A673 (cell line): ENCODE measurements at regions not wholly inside any gene's neighbourhood (a gene's known extent, or its start where the extent isn't known, plus 50 kb on each side); places are given as distances from the start of the nearest gene placed in this dataset.

ENCODE experiments used
- BruUV-seq: library from RNA; stranded (reverse); fragments of 400-500 nt; replicated peaks from 2 replicates; lab custom pipeline; 2021; lab: Mats Ljungman, UMichigan
- CTCF ChIA-PET: fragments of 300-600 bp; sonication (Branson Sonifier 250); formaldehyde crosslinking; loops from one replicate; lab custom pipeline; 2022; ENCODE audit warnings: antibody characterized with exemption; lab: Charles Lee
- POLR2A ChIA-PET: fragments of 300-600 bp; sonication (Branson Sonifier 250); formaldehyde crosslinking; loops from one replicate; lab custom pipeline; 2022; ENCODE audit warnings: antibody characterized with exemption; ENCODE audit not compliant: low non-redundant PET; lab: Charles Lee
- DNase-seq: peaks from one replicate; pipeline ENCODE4 v3.0.0-alpha.2; 2015; ENCODE audit warnings: low spot score
- H3K27ac ChIP-seq: fragments of 200-600 bp; sonication (generic); 2 replicates; pipeline ENCODE4 v1.5.1; 2016; ENCODE audit warnings: mixed run types, low read depth, mild to moderate bottlenecking, mixed read lengths, antibody characterized with exemption, low read length; ENCODE audit not compliant: poor library complexity, severe bottlenecking
- H3K27me3 ChIP-seq: fragments of 200-600 bp; sonication (generic); replicated peaks from 2 replicates; pipeline ENCODE4 v1.6.1; 2017; ENCODE audit warnings: mixed run types, low read depth, mild to moderate bottlenecking, mixed read lengths, antibody characterized with exemption, low read length; ENCODE audit not compliant: insufficient read depth, poor library complexity
- H3K36me3 ChIP-seq: fragments of 200-600 bp; sonication (generic); 2 replicates; pipeline ENCODE4 v1.6.1; 2016; ENCODE audit warnings: mixed run types, mild to moderate bottlenecking, mixed read lengths, antibody characterized with exemption, low read length; ENCODE audit not compliant: insufficient read depth, poor library complexity, severe bottlenecking
- H3K4me1 ChIP-seq: fragments of 200-600 bp; sonication (generic); 2 replicates; pipeline ENCODE4 v1.6.1; 2017; ENCODE audit warnings: mixed run types, mild to moderate bottlenecking, mixed read lengths, antibody characterized with exemption, low read length; ENCODE audit not compliant: insufficient read depth, poor library complexity, severe bottlenecking
- H3K4me3 ChIP-seq: fragments of 200-600 bp; sonication (generic); 2 replicates; pipeline ENCODE4 v1.5.1; 2016; ENCODE audit warnings: low read depth, mixed run types, mild to moderate bottlenecking, mixed read lengths, low read length; ENCODE audit not compliant: poor library complexity, severe bottlenecking
- H3K9me3 ChIP-seq: fragments of 200-600 bp; sonication (generic); 2 replicates; pipeline ENCODE4 v1.6.1; 2016; ENCODE audit warnings: mixed run types, low read depth, mild to moderate bottlenecking, mixed read lengths, antibody characterized with exemption, low read length; ENCODE audit not compliant: poor library complexity, severe bottlenecking
- EZH2 ChIP-seq: fragments of 200-600 bp; sonication (generic); IDR thresholded peaks from 2 replicates; pipeline ENCODE4 v1.6.1; 2017; ENCODE audit warnings: borderline replicate concordance, low read depth, mild to moderate bottlenecking, mixed read lengths, antibody characterized with exemption, low read length; ENCODE audit not compliant: poor library complexity, severe bottlenecking
- intact Hi-C: fragments of 100-400 bp; cut with micrococcal nuclease; formaldehyde crosslinking; loops from one replicate; pipeline ENCODE4 v1.10.0; 2022; ENCODE audit not compliant: unreplicated experiment
- TF ChIP-seq, protein P1 (sequence below): fragments of 300-800, 200-600 bp; sonication (generic); conservative IDR thresholded peaks from 2 replicates; pipeline ENCODE4 v1.5.1; 2017; ENCODE audit warnings: low read depth, mild to moderate bottlenecking, antibody characterized with exemption, low read length, moderate library complexity, mixed read lengths

DNA sequence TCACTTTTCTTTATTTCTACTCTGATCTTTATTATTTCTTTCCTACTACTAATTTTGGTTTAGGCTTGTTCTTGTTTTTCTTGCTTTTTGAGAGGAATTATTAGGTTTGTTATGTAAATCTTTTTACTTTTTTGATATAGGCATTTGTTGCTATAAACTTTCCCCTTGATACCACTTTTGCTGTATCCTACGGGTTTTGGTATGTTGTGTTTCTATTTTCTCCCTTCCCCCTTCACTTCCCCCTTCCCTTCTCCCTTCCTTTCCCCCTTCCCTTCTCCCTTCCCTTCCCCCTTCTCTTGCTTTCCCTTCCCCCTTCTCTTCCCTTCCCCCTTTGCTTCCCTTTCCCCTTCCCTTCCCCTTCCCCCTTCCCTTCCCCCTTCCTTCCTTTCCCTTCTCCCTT, 529.6 kb downstream of the RAB38 start:
- intact Hi-C loops = no loop called here
- H3K9me3 ChIP-seq = no peaks in the 10 kb centered on the region
- no peak overlapping the region for H3K27ac ChIP-seq
- BruUV-seq = no TSS peak
- no peak for TF ChIP-seq EZH2
- TF ChIP-seq, protein P1, sequence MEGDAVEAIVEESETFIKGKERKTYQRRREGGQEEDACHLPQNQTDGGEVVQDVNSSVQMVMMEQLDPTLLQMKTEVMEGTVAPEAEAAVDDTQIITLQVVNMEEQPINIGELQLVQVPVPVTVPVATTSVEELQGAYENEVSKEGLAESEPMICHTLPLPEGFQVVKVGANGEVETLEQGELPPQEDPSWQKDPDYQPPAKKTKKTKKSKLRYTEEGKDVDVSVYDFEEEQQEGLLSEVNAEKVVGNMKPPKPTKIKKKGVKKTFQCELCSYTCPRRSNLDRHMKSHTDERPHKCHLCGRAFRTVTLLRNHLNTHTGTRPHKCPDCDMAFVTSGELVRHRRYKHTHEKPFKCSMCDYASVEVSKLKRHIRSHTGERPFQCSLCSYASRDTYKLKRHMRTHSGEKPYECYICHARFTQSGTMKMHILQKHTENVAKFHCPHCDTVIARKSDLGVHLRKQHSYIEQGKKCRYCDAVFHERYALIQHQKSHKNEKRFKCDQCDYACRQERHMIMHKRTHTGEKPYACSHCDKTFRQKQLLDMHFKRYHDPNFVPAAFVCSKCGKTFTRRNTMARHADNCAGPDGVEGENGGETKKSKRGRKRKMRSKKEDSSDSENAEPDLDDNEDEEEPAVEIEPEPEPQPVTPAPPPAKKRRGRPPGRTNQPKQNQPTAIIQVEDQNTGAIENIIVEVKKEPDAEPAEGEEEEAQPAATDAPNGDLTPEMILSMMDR = no peak
- H3K36me3 ChIP-seq = no peaks in the 10 kb centered on the region
- CTCF ChIA-PET = no interaction called here
- DNase-seq = no peak
- no peaks in the 10 kb centered on the region for H3K4me1 ChIP-seq
- H3K4me3 ChIP-seq = no peak overlapping the region
- H3K27me3 ChIP-seq = peaks cover 41% of the 10 kb centered on the region
- POLR2A ChIA-PET = no interaction called here

DNA sequence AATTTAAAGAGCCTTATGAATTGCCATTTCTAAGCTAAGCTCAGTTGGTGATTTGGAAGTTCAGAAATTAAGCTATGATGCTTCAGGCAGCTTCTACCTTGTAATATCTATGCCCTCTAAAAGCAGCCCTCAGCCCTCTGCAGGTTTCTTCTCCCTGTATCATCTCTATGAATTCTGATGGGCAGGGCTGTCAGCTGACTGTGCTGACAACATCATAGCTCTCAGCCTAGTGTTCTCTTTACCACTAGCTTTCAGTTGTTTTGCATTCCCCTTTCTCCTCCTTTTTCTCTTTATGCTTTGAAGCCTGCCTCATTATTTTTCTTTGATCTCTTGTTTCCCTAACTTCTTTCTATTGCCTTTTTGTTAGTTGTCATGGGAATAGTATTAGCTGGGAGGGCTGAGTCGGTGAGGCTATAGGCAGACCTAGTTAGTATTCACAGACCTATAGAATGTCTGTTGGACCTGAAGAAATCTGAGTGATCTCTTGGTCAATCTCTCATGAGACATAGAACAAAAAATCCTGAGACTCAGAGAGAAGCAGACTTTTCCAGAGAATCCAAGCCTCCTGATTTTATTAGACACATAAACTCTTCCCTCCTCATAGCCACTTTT, 535.4 kb downstream of the RAB38 start:
- intact Hi-C loops = no loop called here
- no peaks in the 10 kb centered on the region for H3K4me1 ChIP-seq
- no peak overlapping the region for H3K4me3 ChIP-seq
- H3K27me3 ChIP-seq = peaks cover 44% of the 10 kb centered on the region
- DNase-seq = no peak
- ChIA-PET CTCF (no interaction called here), POLR2A (no interaction called here)
- no peaks in the 10 kb centered on the region for H3K9me3 ChIP-seq
- BruUV-seq = no TSS peak
- H3K27ac ChIP-seq = no peak overlapping the region
- H3K36me3 ChIP-seq = no peaks in the 10 kb centered on the region
- no peak for TF ChIP-seq EZH2
- TF ChIP-seq, protein P1 = no peak

DNA sequence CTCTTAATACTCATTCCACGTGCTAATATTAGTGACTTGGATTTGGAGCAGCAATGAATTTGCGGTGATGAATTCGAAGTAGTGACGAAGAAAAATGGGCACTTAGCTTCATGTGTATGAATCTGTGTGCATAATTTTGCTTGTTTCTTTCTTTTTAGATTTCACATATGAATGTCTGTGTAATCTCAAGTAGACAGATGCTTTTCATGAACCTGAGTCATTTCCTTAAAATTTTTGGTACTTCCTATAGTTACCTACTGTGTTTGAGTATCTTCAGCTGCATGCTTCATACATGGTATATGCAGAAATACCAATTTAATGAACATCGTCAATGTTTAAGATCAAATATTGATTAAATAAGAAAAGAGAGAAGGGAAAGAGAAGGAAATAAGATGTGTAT, 540.2 kb downstream of the RAB38 start:
- Histone ChIP-seq H3K4me1 (no peaks in the 10 kb centered on the region), H3K27me3 (peaks cover 56% of the 10 kb centered on the region), H3K4me3 (no peak overlapping the region), H3K9me3 (no peaks in the 10 kb centered on the region), H3K36me3 (no peaks in the 10 kb centered on the region), H3K27ac (no peak overlapping the region)
- ChIA-PET CTCF (no interaction called here), POLR2A (no interaction called here)
- DNase-seq = no peak
- TF ChIP-seq EZH2 = no peak
- TF ChIP-seq, protein P1 = no peak
- no TSS peak for BruUV-seq
- intact Hi-C loops = no loop called here
